ENCODE measurements at regions not wholly inside any gene's neighbourhood (a gene's known extent, or its start where the extent isn't known, plus 50 kb on each side); places are given as distances from the start of the nearest gene placed in this dataset.

GRCh38 chr1:222911866-222912265 lies 97.0 kb downstream of the DISP1 start:
- DNase-seq (ENCODE audit: low read depth in 2 of 2), result no peak

GRCh38 chr1:222912730-222913129 lies 97.9 kb downstream of the DISP1 start:
- DNase-seq (ENCODE audit: low read depth in 2 of 2), result no peak

GRCh38 chr1:222914861-222915632 lies 100.2 kb downstream of the DISP1 start:
- DNase-seq (ENCODE audit: low read depth in 2 of 2), result no peak

GRCh38 chr1:222916100-222916499 lies 101.3 kb downstream of the DISP1 start:
- DNase-seq (ENCODE audit: low read depth in 2 of 2), result no peak

GRCh38 chr1:222918801-222919477 lies 104.1 kb downstream of the DISP1 start:
- no peak for DNase-seq (ENCODE audit: low read depth in 2 of 2)

GRCh38 chr1:222919478-222919865 lies 104.6 kb downstream of the DISP1 start:
- DNase-seq (ENCODE audit: low read depth in 2 of 2), result no peak

GRCh38 chr1:222920169-222920568 lies 105.3 kb downstream of the DISP1 start:
- no peak for DNase-seq (ENCODE audit: low read depth in 2 of 2)

- no peak for DNase-seq (ENCODE audit: low read depth in 2 of 2)
These were observed 107.1 kb downstream of the DISP1 start for GRCh38 chr1:222921945-222922344.

GRCh38 chr1:222923506-222923905 lies 108.7 kb downstream of the DISP1 start:
- no peak for DNase-seq (ENCODE audit: low read depth in 2 of 2)

GRCh38 chr1:222924136-222924706 lies 109.4 kb downstream of the DISP1 start:
- DNase-seq (ENCODE audit: low read depth in 2 of 2), result no peak

- DNase-seq (ENCODE audit: low read depth in 2 of 2), result no peak
These were observed 111.7 kb downstream of the DISP1 start for GRCh38 chr1:222926566-222926965.

- DNase-seq (ENCODE audit: low read depth in 2 of 2), result no peak
These were observed 112.2 kb downstream of the DISP1 start for GRCh38 chr1:222927031-222927430.

- DNase-seq (ENCODE audit: low read depth in 2 of 2), result no peak
These were observed 113.4 kb downstream of the DISP1 start for GRCh38 chr1:222928212-222928611.

GRCh38 chr1:222930070-222930469 lies 115.2 kb downstream of the DISP1 start:
- no peak for DNase-seq (ENCODE audit: low read depth in 2 of 2)

GRCh38 chr1:222931023-222931422 lies 116.2 kb downstream of the DISP1 start:
- no peak for DNase-seq (ENCODE audit: low read depth in 2 of 2)

GRCh38 chr1:222933273-222933672 lies 118.4 kb downstream of the DISP1 start:
- DNase-seq (ENCODE audit: low read depth in 2 of 2), result no peak

GRCh38 chr1:222935239-222935900 lies 120.5 kb downstream of the DISP1 start:
- DNase-seq (ENCODE audit: low read depth in 2 of 2), result no peak

GRCh38 chr1:222936042-222936441 lies 121.2 kb downstream of the DISP1 start:
- DNase-seq (ENCODE audit: low read depth in 2 of 2), result no peak

- DNase-seq (ENCODE audit: low read depth in 2 of 2), result no peak
These were observed 124.1 kb downstream of the DISP1 start for GRCh38 chr1:222938986-222939385.

GRCh38 chr1:222940095-222940494 lies 125.3 kb downstream of the DISP1 start:
- DNase-seq (ENCODE audit: low read depth in 2 of 2), result no peak

- no peak for DNase-seq (ENCODE audit: low read depth in 2 of 2)
These were observed 126.1 kb downstream of the DISP1 start for GRCh38 chr1:222940906-222941305.

GRCh38 chr1:222941425-222941824 lies 126.6 kb downstream of the DISP1 start:
- DNase-seq (ENCODE audit: low read depth in 2 of 2), result no peak

- DNase-seq (ENCODE audit: low read depth in 2 of 2), result no peak
These were observed 131.6 kb downstream of the DISP1 start for GRCh38 chr1:222946436-222946835.
